Fibroblast of skin of left quadriceps (primary cell): ENCODE measurements at regions not wholly inside any gene's neighbourhood (a gene's known extent, or its start where the extent isn't known, plus 50 kb on each side); places are given as distances from the start of the nearest gene placed in this dataset.
"Not testable (repeated sequence)": the region's sequence is repeated elsewhere in the genome, so short reads cannot be mapped to it uniquely, and the experiment has no call there.

Experiments used
- DNase-seq, 2 experiments: peaks; one replicate each; pipeline ENCODE4 v3.0.0-alpha.2; 2013; ENCODE audit warnings: low read depth in 2 of 2

DNA sequence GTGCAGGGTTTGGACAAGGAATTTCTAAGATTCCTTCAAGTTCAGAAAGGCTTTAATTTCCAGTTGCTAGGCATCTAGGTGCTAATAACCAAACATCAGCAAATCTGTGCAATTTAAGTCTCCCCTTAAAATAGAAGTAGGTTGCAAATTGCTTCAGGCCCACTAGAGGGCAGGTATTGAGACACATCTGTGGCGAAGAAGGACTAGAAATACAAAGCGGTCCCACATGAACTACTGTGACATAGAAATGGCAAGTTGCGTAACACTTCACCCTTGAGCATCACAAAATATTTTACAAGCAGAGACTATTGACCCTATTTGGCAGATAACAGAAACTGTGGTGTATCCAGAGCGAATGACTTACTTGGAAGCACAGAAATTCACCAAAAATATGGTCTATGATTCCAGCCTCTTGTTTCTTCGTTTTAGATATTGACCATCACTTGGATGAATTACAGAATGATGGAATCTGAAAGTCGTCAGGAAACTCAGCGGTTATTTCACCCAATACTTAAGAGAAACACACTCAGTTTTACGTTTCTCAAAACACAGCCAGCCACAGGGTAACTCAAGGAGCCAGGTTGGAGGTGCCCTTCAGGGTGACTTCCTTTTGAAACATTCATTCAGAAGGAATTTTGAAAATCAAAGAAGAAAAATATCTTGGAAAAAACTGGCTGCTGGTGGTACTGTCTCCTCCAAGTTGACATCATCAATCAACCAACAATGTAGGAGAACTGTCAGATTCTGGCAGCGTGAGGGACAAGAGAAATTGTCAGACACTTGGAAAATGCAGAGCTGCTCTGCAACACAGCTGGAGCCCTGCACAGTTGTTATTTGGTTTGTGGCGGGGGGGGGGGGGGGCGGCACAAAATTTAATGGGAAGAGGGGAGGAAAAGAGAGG lies 256.3 kb upstream of the MINDY3 start:
- DNase-seq, result no peak

DNA sequence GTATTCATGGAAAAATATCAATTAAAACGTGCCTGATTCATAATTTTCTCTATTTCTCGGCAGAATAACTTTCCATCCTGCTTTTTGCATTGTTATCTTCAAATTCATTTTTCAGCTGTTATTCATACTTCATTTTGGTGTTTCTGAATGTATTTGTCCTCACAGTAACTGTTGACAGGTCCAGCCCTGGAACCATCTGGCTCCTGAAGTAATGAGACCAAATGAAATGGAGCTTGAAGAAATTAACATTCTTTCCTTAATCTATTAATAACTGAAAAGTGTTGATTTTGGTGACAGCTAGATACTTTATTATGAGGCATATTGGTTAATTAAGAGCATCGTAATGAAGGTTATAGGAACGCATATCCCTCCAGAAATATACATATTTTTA lies 257.0 kb upstream of the MINDY3 start:
- no peak for DNase-seq

DNA sequence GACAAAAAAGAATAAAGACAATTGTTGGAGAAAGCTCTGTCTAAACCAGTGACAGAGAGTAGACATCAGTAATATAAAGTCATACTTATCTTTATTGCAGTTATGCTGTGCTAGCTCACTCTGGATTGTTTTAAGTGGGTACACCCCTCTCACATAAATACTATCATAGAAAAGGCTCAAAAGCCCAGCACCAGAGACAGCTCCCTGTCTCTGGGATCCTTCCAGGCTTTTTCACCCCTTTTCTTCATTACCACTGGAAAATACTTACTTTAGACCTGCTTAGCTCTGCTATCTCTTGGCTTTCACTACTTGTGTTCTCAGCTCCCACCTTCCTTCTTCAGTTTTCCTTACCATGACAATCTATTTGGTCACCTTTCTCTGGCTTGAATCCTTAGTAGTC lies 259.1 kb upstream of the MINDY3 start:
- DNase-seq, result no peak

DNA sequence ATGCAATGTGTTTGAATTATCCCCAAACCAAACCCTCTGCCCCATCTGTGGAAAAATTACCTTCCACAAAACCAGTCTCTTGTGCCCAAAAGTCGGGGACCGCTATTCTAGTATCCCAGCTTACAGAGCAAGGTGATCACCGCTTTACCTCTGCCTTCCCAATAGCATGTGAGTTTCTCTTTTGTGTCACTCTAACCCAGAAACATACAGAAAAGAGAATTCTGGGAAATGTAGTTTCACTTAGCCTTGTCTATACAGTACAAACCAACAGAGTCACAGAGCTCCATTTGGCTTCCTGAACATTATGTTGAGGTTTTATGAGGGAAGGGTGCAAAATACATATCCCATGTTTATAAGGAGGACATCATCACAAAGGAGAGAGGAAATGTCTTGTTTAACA lies 260.3 kb upstream of the MINDY3 start:
- no peak for DNase-seq

DNA sequence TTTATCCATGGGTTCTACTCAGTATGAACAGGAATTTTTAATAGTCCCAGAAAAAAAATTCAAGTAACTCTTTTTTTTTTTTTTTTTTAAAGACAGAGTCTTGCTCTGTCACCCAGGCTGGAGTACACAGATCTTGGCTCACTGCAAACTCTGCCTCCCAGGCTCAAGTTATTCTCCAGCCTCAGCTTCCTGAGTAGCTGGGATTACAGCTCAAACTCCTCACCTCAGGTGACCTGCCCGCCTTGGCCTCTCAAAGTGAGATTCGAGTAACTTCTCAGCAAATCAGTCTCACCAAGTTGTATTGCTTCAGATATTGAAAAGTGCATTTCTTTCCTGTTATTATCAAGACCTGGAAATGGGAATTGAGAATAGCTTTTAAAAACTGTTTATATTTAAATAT lies 281.2 kb upstream of the MINDY3 start:
- DNase-seq, result no peak

DNA sequence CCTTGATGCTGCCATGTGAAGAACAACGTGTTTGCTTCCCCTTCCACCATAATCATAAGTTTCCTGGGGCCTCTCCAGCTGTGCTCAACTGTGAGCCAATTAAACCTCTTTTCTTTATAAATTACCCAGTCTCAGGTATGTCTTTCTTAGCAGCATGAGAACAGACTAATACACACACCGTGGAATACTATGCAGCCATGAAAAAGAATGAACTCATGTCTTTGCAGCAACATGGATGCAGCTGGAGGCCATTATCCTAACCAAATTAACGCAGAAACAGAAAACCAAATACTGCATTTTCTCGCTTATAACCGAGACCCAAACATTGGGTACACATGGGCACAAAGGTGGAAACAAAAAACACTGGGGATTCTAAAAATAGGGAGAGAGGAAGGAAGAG lies 286.7 kb upstream of the MINDY3 start:
- no peak for DNase-seq

DNA sequence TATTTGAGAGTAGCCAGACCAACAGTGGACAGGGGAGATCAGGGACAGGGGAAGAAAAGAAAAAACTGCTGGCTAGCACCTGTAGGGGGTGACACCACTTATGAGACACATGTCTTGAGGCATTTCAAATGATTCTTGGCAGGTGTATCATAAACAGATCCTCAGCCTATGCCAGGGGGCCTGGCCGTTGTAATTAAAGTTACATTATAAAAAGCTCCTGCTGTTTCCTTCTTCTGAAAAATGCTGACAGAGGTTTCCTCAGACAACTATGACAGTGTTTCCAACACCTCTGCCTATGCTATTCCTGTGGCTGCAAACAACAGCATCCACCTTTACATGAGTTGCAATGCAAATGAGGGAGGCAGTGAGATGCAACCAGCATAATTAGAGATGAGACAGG lies 281.0 kb upstream of the PTER start:
- no peak for DNase-seq

DNA sequence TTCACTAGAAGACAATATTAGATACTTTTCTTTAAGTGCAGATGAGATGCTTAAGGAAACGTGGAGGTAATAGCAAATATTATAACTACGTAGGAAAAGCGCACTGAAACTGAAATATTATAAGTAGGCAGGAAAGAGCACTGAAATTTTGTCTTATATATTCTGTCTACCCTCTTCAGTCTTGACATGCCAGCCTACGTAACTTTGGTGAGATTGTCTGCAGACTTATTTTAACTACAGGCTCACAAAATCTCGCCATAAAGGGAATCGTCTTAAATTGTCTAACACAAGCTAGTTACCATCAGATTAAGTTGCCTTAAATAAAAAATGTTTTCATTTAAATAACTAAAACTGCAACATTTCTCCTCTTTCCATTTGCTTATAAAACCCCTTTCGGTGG lies 280.1 kb upstream of the PTER start:
- no peak for DNase-seq

DNA sequence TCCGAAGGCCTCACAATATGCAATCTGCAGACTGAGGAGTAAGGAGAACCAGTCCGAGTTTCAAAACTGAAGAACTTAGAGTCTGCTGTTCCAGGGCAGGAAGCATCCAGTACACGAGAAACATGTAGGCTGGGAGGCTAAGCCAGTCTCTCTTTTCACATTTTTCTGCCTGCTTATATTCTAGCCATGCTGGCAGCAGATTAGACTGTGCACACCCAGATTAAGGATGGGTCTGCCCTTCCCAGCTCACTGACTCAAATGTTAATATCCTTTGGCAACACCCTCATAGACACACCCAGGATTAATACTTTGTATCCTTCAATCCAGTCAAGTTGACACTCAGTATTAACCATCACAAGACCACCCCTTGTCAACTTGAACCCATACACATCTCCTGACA lies 271.7 kb upstream of the PTER start:
- not testable (repeated sequence) for DNase-seq

DNA sequence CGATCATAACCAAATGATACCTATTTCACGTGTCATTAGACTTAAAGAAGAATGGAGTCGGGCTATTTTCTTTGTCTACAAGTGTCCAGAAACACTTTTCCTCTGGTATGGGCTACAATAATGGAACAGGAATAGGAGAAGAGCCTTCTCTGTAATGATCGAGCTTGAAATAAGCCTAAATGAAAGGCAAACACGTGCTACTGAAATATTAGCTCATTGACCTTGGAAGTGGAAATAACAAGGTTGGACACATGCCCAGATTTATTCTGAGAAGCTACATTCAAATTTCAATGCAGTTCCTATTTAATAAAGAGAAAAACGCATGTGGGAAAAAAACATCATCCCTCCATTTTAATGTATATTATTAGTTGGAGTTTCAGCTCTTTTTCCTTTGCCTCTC lies 254.7 kb upstream of the PTER start:
- DNase-seq, result no peak

DNA sequence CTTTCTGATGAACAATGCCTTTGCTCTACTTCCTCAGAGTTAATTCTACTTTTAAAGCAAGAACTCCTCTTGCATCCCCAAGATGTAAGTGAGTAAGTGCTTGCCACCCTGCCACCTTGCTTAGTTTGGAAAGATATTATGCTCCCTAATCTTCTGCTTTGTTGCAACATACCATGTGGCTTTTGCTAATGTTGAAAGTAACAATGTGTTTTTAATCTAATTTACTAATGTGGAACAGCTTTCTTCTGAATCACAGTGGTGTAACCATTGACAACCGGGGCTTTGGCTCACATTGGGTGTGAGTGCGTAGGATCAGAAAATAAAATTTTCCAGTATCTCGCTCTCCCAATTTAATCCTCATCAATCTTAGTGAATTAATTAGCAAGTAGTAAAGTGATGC lies 254.1 kb upstream of the PTER start:
- peak; percentile 29 to 34 for DNase-seq

DNA sequence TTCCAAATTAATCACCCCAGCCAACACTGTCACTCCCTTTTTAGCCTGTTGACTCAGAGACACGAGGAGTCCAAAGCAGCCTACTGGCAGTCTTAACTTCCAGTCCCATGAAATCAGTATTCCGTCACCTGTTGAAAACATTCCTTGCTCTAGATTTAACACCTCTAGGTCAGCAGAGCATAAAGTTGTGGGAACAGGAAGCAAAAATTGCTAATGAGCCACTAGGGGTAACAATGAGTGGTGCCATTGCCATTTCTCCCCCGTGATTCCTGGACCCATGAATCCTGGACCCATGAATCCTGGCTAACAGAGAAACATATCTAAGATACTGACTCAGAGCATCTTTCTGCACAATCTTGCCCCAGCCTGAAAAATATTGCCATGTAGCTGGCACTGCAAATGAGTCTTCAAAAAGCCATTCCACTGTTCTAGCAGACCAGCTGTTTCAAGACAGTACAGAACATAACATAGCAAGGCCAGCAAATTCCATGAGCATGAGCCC lies 252.7 kb upstream of the PTER start:
- no peak for DNase-seq

DNA sequence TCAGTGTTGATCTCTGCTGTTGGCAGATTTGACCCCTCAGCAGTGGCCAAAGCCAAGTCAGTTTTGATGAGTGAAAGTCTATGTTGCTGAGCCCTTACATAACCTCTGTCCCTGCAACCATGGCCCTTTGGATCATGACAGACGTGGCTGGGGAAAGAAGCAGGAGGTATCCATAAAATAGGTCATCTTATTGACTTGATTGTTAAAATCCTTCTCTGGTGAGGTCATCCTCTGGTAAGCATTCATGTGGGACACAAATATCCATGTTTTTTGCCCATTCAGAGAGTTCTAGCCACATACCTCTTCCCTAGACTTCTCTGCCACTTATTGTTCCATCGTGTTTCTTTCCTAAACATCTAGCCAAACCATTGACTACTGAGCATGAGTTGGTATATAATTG lies 251.9 kb upstream of the PTER start:
- no peak for DNase-seq

DNA sequence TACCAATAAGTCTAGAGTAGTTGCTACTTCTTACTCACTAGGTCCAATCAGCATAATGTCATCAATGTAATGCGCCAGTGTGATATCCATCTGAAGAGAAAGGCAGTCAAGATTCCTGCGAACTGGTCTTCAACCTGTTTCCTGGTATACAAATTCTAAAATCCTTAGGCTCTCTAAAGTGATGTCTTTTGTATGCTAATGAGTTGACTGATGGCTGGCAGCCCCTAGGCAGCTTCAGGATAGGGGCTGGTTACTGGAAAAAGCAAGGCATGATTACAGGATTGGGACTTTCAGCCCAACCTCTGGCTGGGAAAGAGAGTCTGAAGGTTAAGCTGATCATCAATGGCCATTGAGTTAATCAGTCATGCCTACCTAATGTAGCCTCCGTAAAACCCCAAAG lies 250.2 kb upstream of the PTER start:
- DNase-seq, result no peak

DNA sequence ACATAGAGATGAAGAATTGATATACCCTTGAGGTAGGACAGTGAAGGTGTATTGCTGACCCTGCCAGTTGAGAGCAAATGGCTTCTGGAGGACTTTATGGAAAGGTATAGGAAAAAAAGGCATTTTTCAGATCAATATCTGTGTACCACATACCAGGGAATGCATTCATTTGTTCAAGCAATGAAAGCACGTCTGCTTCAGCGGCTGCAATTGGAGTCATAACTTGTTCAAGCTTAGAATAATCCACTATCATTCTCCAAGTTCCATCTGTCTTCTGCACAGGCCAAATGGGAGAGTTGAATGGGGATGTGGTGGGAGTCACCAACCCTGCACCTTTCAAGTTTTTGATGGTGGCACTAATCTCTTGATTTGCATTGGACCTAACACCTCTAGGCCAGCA lies 249.6 kb upstream of the PTER start:
- DNase-seq, result no peak

DNA sequence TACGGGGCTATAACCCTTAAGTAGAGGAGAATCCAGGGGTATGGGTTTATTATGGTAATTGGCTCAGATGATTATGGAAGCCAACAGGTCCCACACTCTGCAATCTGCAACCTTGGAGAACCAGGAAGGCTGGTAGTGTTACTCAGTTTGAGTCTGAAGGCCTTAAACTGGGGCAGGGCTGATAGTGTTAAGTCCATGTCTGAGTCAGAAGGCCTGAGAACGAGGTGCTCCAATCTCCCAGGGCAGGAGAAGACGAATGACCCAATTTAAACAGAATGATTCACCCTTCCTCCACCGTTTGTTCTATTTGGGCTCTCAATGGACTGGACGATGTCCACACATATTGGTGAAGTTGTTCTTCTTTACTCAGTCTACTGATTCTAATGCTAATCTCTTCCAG lies 244.5 kb upstream of the PTER start:
- DNase-seq, result no peak

DNA sequence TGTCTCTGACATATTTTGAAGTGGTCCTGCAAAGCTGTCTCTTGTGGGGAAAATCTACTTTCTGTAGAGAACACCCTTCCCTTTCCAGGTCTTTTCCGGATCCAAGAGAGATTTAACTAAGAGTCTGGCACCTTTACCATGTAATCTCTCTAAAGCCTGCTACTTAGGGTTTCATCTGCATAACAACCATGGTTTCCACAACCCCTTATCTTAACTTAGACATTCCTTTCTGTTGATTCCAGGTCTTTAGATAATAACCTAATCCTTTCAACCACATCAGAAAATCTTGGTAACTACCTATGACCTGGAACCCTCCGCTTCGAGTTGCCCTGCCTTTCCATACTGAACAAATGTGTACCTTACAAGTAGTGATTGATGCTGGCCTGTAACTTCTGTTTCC lies 243.6 kb upstream of the PTER start:
- DNase-seq, result no peak

DNA sequence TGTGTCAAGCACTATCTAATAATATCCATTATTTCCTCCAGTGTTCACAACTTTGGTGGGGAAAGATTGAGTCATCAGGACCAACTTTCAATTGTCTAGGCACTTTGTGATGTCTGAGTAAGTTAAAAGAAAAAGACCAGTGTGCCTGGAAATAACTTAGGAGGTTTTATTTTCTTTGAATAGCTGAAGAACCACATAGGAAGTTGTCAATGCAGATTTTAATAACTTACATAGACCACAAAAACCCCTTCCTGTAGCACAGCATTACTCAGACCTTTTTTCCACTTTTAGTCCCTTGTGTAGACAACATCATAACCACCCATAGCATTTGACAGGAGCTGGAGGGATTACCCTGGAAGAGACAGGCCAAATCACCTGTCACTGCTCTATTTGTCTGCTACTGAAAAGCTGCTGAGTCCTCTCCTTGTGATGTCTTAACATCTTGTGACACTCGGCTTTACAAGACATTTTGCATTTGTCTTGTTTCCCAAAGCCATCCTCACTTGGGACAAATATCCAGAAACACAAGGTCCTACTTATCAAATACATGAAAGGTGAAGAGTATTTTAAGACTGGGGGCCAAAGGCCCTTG lies 241.5 kb upstream of the PTER start:
- no peak for DNase-seq

DNA sequence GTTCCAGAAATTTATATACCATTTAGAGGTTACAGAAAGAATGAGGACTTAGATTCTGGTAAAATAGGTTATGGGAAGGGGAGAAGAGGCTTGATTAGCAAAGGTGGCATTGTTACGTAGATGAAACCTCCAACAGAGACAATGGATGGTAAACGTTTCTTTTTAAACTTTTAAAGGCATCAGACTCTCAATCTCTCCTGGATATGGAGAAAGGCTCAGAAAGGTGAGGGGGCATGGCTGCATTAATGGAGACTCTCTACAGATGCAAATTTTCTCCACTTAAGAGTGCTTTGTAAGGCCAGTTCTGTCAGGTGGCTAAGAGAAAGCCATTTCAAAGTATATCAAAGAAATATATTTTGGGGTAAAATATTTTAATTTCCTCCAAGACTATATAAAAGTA lies 240.9 kb upstream of the PTER start:
- no peak for DNase-seq

DNA sequence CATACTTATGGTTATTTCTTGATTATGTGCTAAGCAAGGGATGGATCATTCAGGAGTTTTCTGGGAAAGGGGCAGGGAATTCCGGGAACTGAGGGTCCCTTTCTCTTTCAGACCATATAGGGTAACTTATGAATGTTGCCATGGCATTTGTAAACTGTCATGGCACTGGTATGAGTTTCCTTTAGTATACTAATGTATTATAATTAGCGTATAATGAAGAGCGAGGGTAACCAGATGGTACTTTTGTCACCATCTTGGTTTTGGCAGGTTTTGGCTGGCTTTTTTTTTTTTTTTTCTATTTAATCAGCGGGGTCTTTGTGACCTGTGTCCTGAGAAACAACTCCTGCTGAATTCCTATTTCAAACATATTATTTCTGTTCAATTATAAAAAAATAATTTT lies 237.6 kb upstream of the PTER start:
- no peak for DNase-seq

DNA sequence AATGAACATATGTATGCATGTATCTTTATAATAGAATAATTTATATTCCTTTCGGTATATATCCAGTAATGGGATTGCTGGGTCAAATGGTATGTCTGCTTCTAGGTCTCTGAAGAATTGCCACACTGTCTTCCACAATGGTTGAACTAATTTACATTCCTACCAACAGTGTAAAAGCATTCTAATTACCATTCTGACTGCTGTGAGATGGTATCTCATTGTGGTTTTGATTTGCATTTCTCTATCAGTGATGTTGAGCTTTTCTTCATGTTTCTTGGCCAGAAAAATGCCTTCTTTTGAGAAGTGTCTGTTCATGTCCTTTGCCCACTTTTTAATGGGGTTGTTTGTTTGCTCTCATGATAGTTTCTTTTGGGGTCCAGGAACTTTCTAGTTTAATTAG lies 213.2 kb upstream of the PTER start:
- DNase-seq, result not testable (repeated sequence)

DNA sequence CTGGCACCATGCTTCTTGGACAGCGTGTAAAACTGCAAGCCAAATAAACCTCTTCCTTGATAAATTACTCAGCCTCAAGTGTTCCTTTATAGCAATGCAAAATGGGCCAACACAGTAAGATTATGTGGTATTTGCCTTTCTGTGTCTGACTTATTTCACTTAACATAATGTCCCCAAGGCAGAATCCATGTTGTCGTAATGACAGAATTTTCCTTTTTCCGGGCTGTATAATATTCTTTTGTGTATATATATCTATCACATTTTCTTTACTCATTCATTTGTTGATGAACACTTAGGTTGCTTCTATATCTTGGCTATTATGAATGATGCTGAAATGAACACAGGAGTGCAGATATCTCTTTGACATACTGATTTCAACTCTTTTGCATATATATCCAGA lies 209.1 kb upstream of the PTER start:
- DNase-seq, result no peak

DNA sequence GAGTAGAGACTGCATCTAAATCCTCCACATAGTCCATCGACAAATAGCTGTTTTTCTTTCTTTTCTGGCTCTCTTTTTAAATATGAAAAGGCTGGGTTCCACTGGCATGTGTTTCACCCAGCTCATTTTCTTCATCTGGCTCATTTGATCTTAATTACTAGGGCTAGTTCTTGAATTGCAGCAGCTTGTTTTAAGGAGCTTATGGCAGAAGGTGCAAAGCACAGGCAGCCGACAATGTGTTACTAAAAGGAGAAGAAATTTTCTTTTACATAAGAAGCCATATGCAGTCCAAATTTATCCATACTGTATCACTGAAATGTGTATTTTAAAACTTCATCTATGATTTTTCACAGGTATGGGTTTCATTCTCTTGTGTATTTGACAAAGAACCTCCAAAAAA lies 205.6 kb upstream of the PTER start:
- DNase-seq, result no peak
